Activated T-cell treated with anti-CD3 and anti-CD28 coated beads, Interleukin-2, amount 50 U/mL, for 24 hours (primary cell): ENCODE measurements at regions not wholly inside any gene's neighbourhood (a gene's known extent, or its start where the extent isn't known, plus 50 kb on each side); places are given as distances from the start of the nearest gene placed in this dataset.

Source experiments
- DNase-seq: peaks from one replicate; pipeline ENCODE4 v3.0.0-alpha.2; 2020
- H3K27ac Mint-ChIP-seq: 2 replicates; pipeline ENCODE4 v1.8.0; 2020; ENCODE audit warnings: mild to moderate bottlenecking, mixed read lengths
- H3K27me3 Mint-ChIP-seq: 2 replicates; pipeline ENCODE4 v1.8.0; 2020; ENCODE audit warnings: mixed read lengths
- H3K36me3 Mint-ChIP-seq: 2 replicates; pipeline ENCODE4 v1.8.0; 2020; ENCODE audit warnings: low read depth, mixed read lengths
- H3K4me1 Mint-ChIP-seq: 2 replicates; pipeline ENCODE4 v1.8.0; 2020; ENCODE audit warnings: low read depth, mixed read lengths
- H3K4me3 Mint-ChIP-seq: 2 replicates; pipeline ENCODE4 v1.8.0; 2020; ENCODE audit warnings: mild to moderate bottlenecking, moderate library complexity, mixed read lengths
- H3K9me3 Mint-ChIP-seq: 2 replicates; pipeline ENCODE4 v1.8.0; 2020; ENCODE audit warnings: mixed read lengths

DNA sequence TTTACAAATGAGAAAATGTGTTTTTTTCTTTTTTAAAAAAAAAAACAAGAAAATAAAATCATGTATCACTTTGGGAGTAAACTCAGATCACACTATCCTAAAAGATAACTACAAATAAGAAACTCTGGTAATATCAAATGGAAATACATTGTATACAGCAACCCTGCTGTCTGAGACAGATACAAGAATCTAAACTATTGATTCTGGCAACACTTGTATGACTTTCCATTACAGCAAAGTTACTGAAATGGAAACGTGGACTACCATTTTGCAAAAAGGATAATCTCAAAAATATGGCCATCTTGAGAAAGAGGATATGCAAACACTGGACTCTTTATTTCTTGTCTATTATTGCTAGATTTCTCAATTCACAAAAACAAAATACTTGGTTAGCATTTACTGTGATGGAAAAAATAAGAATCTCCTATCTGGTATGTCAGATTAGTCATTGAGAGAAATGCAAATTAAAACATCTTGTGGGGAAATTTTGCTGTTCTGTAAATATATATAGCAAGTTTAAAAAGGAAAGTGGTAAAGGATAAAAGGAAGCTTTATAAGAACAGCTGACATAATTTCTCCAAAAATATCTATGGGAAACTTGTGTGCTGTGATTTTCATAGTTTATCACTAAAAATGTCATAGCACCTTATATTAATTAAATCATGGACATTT is 112.9 kb upstream of the FER start:
- H3K36me3 Mint-ChIP-seq, result no peaks in the 10 kb centered on the region
- no peak for DNase-seq
- no peak overlapping the region for H3K4me3 Mint-ChIP-seq
- H3K9me3 Mint-ChIP-seq, result no peaks in the 10 kb centered on the region
- H3K4me1 Mint-ChIP-seq, result peaks cover 3% of the 10 kb centered on the region
- H3K27me3 Mint-ChIP-seq, result peaks cover 11% of the 10 kb centered on the region
- H3K27ac Mint-ChIP-seq, result no peak overlapping the region

DNA sequence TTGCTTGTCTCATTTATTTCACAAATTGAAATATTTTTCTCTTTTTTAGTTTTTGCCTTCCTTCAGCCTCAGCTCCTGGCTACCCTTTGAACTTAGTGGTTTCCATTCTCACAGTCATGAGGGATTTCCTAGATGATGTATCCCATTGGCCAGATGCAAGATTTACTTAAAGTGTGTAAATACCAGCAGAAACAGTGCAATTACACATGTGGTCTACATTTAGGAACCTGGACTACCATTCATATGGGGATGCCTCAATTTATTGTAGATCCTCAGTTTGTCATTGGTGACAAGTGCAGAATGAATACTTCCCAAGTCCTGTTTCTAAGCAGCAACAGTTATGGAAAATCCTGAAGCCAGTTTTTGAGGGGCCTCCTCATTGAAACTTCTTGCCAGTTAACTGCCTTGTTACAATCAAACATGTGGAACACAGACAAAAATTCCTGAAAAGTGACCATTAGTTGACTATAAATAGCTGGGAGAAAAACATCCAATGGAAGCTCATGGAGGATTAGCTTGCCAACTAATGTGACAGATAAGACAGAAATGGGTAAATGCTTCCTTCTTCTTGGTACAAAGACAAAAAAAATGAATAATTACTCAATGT is 113.6 kb upstream of the FER start:
- H3K36me3 Mint-ChIP-seq, result no peaks in the 10 kb centered on the region

DNA sequence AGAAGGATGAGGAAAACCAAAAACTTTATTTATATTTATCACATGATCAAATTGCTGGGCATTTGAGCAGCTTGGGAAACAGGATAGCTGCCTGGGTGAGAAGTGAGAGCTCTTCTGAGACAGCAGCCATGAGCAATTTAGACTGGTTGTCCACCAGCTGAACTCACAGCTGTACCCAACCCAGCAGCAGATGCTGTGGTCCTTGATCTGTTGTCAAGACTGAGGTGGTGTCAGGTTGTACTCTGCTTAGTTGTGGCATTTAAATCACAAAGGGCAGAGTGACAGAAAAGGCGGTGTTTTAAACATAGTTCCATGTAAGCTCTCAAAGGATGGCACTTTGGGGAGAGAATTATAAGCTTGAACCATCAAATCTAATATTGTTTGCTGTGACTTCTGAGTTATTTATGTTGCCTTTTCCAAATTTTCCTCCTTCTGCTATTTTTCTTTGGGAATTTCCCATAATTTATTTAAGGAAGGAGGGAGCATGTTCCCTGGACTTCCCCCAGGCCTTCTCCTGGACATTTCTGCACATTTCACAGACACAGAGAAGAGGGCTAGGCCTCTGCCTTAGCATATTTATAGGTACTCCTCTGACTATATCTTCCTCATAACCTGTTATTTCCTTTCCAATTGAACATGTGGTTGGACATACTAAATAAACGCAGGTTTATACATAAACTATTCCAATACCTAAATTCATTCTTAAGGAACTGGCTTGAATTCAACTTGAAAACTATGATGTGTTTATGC is 117.7 kb upstream of the FER start:
- Mint-ChIP-seq H3K9me3 (no peaks in the 10 kb centered on the region), H3K27ac (no peak overlapping the region), H3K27me3 (peaks cover 5% of the 10 kb centered on the region), H3K4me3 (no peak overlapping the region), H3K36me3 (no peaks in the 10 kb centered on the region), H3K4me1 (peaks cover 3% of the 10 kb centered on the region)
- DNase-seq, result no peak

More for the DNA sequence above, 113.6 kb upstream of the FER start:
- Mint-ChIP-seq H3K9me3 (no peaks in the 10 kb centered on the region), H3K27ac (no peak overlapping the region), H3K4me3 (no peak overlapping the region), H3K4me1 (peaks cover 3% of the 10 kb centered on the region), H3K27me3 (peaks cover 11% of the 10 kb centered on the region)
- no peak for DNase-seq

DNA sequence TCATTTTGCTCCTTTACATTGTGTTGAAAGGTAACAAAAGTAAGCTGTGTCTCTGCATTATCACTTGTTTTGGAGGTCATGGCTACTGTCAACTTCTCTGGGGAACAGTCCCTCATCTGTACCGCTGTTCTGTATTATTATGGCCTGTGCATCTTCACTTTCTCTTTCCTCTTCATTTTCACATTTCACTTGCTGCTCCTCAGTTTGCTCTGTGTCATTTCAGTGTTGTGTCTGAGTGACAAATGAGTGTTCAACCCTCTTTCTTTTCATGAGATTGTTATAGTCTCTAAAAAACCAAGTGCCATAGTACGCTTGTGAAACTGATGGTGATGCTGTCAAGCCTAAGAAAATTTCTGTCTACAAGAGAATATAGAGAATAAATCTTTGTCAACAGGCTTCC is 122.0 kb upstream of the FER start:
- Mint-ChIP-seq H3K4me3 (no peak overlapping the region), H3K9me3 (no peaks in the 10 kb centered on the region), H3K27ac (no peak overlapping the region), H3K4me1 (no peaks in the 10 kb centered on the region), H3K36me3 (no peaks in the 10 kb centered on the region), H3K27me3 (peaks cover 2% of the 10 kb centered on the region)
- DNase-seq, result no peak

DNA sequence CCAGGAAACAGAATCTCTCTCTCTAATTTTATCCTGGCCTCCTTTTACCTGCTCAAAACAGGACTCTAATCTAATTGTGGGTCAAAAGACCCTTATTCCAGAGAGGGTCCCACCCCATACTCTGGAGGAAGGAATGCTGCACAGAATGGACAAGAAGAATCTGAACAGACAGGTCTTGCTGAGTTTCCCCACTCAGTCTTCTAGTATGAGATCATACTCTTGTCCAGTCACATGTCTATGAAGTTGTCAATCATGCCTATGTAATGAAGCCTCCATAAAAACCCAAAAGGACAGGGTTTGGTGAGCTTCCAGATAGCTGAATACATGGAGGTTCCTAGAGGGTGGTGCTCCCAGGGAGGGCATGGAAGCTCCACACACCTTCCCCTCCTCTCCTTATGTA is 123.9 kb upstream of the FER start:
- no peaks in the 10 kb centered on the region for H3K36me3 Mint-ChIP-seq
- H3K27me3 Mint-ChIP-seq, result peaks cover 4% of the 10 kb centered on the region
- no peak for DNase-seq
- no peaks in the 10 kb centered on the region for H3K4me1 Mint-ChIP-seq
- H3K4me3 Mint-ChIP-seq, result no peak overlapping the region
- no peak overlapping the region for H3K27ac Mint-ChIP-seq
- H3K9me3 Mint-ChIP-seq, result no peaks in the 10 kb centered on the region

DNA sequence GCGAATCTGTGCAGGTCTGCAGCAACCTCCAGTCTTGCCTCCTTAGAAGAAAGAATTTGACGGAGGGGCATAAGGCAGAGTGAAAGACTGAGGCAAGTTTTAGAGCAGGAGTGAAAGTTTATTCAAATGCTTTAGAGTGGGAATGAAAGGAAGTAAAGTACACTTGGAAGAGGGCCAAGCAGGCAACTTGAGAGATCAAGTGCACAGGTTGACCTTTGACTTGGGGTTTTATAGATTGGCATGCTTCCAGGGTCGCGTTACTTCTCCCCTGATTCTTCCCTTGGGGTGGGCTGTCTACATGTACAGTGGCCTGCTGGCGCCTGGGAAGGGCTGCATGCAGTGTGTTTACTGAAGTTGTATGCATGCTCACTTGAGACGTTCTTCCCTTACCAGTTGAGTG is 127.2 kb upstream of the FER start:
- H3K9me3 Mint-ChIP-seq, result peaks cover 2% of the 10 kb centered on the region
- DNase-seq, result no peak
- no peak overlapping the region for H3K27ac Mint-ChIP-seq
- no peaks in the 10 kb centered on the region for H3K4me1 Mint-ChIP-seq
- no peaks in the 10 kb centered on the region for H3K36me3 Mint-ChIP-seq
- H3K4me3 Mint-ChIP-seq, result no peak overlapping the region
- H3K27me3 Mint-ChIP-seq, result peaks cover 19% of the 10 kb centered on the region

DNA sequence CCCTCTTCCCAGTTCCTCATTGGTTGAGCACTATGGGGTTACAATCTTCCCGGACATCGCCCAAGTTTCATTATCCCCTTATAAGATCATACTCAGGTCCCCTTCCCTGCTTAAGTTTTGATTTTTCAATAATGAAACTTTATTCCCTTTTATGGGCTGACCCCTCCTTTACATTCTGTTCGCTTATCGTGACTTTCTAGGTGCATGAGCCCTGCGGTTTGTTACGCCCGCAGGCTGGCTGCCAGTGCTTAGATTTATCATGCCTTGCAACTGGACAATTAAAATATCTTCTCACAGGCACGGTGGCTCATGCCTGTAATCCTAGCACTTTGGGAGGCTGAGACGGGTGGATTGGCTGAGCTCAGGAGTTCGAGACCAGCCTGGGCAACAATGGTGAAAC is 127.9 kb upstream of the FER start:
- DNase-seq, result no peak
- no peaks in the 10 kb centered on the region for H3K4me1 Mint-ChIP-seq
- H3K27me3 Mint-ChIP-seq, result peaks cover 21% of the 10 kb centered on the region
- no peaks in the 10 kb centered on the region for H3K36me3 Mint-ChIP-seq
- no peak overlapping the region for H3K4me3 Mint-ChIP-seq
- H3K27ac Mint-ChIP-seq, result no peak overlapping the region
- peaks cover 3% of the 10 kb centered on the region for H3K9me3 Mint-ChIP-seq

DNA sequence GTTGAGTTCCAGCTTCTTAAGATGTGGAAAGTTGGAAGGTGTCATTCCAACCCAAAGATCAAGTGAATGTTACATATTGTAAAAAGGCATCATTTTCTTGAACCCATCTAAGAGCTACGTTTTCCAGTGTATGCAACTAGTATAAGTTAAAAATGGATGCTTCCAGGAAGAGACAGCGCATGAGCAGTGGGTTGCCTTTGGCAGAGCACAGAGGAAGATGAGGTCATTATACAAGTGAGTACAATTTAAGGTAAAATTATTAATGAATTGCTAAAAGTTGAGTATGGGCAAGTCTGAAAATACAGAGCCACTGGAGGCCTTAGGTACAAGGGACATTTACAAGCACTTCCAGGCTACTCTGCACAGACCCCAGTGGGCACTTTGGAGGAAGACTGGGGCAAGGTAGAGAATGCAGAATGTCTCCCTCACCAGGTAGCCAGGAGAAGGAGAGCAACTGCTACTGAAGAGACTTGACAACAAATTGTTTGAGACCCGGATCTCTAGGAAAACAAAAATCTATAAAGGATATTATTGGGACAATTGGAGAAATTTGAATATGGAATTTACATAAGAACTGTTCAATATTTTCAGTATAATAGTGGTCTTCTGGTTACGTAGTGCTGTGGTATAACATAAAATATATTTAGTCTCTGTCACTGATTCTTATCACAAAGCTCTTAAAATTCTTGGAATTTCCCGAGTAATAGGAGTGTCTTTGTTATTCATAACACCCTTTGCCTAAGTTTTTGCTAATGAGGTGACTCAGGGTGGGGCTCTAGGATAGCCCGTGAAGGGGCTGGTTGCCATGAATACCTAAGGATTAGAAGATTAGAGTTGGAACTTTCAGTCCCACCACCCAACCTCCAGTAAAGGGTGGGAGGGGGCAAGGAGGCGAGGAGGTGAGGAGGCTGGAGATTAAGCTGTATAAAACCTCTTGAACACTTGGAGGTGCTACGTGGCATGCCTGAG is 129.9 kb upstream of the FER start:
- no peaks in the 10 kb centered on the region for H3K36me3 Mint-ChIP-seq
- peaks cover 30% of the 10 kb centered on the region for H3K27me3 Mint-ChIP-seq
- no peak overlapping the region for H3K4me3 Mint-ChIP-seq
- no peak for DNase-seq
- H3K9me3 Mint-ChIP-seq, result peaks cover 3% of the 10 kb centered on the region
- H3K4me1 Mint-ChIP-seq, result no peaks in the 10 kb centered on the region
- no peak overlapping the region for H3K27ac Mint-ChIP-seq

DNA sequence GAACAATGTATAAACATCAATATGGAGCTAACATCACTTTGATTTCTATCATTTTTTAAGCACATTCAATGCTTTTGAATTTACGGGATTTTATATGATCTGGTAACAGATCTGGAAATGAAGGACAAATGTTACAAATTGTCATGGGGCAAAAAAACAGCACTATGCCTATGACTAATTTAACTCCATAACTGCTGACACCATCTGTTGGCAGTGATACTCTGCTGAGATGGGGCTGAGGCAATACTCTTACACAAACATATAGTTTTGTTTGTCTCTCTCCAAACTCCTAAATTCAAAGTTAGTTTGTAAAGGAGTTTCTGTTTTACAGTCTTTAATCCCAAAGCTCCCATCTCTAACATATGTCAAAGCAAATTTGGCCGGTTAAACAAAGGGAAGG is 132.5 kb upstream of the FER start:
- Mint-ChIP-seq H3K27ac (no peak overlapping the region), H3K4me1 (no peaks in the 10 kb centered on the region), H3K4me3 (no peak overlapping the region), H3K27me3 (peaks cover 31% of the 10 kb centered on the region), H3K9me3 (peaks cover 12% of the 10 kb centered on the region), H3K36me3 (no peaks in the 10 kb centered on the region)
- no peak for DNase-seq

DNA sequence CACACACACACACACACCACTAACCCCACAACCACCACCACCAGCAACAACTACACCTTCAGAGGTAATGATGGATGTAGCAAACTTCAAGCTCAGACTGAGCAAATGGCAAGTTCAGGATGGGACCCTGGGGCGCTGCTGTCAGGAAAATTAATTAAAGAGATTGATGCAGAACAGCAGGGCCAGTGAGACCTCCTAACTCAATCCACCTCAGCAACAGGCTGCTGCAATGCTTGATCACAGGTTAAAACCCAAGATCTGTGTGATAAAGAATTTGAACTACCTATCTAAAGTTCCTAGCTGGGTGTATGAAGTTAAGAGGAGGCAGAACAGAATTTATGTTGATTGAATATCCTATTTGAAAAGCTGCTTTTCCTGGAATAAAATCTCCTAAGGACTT is 140.3 kb upstream of the FER start:
- no peak for DNase-seq
- Mint-ChIP-seq H3K4me3 (no peak overlapping the region), H3K36me3 (no peaks in the 10 kb centered on the region), H3K9me3 (peaks cover 6% of the 10 kb centered on the region), H3K4me1 (peaks cover 3% of the 10 kb centered on the region), H3K27me3 (peaks cover under 1% of the 10 kb centered on the region), H3K27ac (no peak overlapping the region)

DNA sequence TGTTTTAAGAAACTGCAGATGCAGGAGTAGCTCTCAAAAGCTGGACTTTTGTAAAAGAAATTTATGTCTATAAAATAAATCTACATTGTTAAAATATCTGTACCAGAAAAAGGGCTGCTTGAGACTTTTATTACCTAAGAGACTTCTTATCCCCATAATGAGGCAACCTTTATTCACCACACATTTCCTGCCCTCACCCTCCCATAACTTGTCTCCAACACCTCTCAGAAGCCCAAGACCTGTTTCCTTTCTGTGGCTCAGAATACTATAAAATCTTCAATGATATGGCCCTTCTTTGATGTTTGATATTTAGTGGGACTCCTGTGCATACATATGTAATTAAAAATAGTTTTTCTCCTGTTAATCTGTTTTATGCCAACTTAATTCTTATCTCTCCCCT is 141.5 kb upstream of the FER start:
- H3K27ac Mint-ChIP-seq, result no peak overlapping the region
- DNase-seq, result no peak
- H3K27me3 Mint-ChIP-seq, result no peaks in the 10 kb centered on the region

DNA sequence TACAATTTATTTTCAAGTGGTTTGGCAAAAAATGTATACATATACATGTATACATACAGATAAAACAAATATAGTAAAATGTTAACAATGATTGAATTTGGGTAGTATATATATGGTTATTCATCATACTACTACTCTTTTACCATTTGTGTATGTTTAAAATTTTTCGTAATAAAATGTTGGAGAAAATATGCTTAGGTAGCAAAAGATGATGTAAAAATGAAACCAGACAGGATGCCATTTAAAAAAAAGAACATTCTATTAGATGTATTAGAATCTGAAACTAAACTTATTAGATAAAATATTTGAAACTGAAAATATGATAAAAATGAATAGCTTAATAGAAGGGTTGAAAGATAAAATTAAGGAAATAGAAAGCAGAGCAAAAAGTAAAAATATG is 144.9 kb upstream of the FER start:
- H3K4me3 Mint-ChIP-seq, result no peak overlapping the region
- no peaks in the 10 kb centered on the region for H3K9me3 Mint-ChIP-seq
- H3K27me3 Mint-ChIP-seq, result no peaks in the 10 kb centered on the region
- no peak for DNase-seq
- H3K4me1 Mint-ChIP-seq, result peaks cover 3% of the 10 kb centered on the region
- H3K27ac Mint-ChIP-seq, result no peak overlapping the region
- no peaks in the 10 kb centered on the region for H3K36me3 Mint-ChIP-seq

More for the DNA sequence above, 141.5 kb upstream of the FER start:
- H3K9me3 Mint-ChIP-seq, result no peaks in the 10 kb centered on the region
- H3K4me3 Mint-ChIP-seq, result no peak overlapping the region
- no peaks in the 10 kb centered on the region for H3K36me3 Mint-ChIP-seq
- peaks cover 3% of the 10 kb centered on the region for H3K4me1 Mint-ChIP-seq

DNA sequence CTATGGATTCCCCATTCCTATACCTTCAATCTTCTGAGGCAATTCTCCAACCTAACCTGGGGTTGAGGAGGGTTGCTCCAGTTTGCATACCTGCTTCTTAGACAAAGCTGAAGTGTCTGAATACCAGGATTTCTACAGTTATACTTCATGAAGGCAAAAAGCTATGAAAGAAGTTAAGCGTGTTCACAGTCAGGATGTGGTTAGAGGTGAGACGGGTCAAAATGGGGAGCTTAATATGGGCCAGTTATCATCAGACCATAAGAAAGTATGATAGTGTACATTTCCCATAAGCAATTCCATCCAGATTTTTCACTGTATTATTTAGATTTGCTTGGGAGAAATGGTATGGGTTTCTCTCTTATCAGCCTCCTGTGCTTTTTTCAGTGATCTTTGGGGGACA is 156.9 kb upstream of the FER start:
- Mint-ChIP-seq H3K9me3 (peaks cover 4% of the 10 kb centered on the region), H3K4me3 (no peak overlapping the region), H3K4me1 (no peaks in the 10 kb centered on the region), H3K27ac (no peak overlapping the region), H3K27me3 (peaks cover 16% of the 10 kb centered on the region), H3K36me3 (no peaks in the 10 kb centered on the region)
- DNase-seq, result no peak

DNA sequence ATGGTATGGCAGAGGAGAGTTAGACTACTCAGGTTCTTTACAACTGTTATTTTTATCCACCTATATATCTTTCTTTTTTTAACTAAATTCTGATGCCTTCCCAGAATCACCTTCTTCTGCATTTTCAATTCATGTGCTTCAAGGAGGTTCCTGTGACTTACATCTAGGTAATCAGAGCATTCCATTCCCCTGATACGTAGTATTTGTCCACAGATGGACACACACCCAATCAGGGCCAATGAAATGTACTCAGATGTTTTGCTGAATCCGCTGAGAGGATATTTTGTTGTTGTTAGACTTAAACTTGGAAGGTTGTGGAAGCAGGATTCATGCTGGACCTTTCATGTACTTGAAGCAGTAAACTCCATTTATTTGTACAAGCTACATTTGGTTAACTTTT is 159.4 kb upstream of the FER start:
- Mint-ChIP-seq H3K27ac (no peak overlapping the region), H3K9me3 (no peaks in the 10 kb centered on the region), H3K4me1 (no peaks in the 10 kb centered on the region), H3K4me3 (no peak overlapping the region), H3K27me3 (peaks cover 20% of the 10 kb centered on the region), H3K36me3 (no peaks in the 10 kb centered on the region)
- DNase-seq, result no peak
